ENCODE measurements at regions not wholly inside any gene's neighbourhood (a gene's known extent, or its start where the extent isn't known, plus 50 kb on each side); places are given as distances from the start of the nearest gene placed in this dataset.
"Not testable (repeated sequence)": the region's sequence is repeated elsewhere in the genome, so short reads cannot be mapped to it uniquely, and the experiment has no call there.

DNA sequence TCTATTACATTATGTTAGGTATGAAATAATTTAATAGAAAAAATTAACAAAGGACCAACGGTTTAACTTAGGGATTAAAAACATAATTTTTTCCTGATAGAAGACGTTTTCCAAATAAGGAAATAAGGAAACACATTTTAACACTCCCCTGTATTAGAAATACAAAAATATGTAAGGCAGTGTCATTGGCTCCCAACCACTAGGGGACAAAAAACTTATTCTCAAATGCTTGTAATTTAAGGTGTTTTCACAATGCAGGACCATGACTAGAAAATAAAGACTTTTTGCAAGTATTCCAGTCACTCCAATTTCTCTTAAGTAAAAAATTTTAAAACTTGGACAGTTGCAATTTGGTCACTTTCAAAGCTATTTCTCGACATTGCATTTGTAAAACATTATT is 98.8 kb upstream of the ODAD2 start:
- Histone ChIP-seq H3K27me3 (ENCODE audit: low read depth) (no peaks in the 10 kb centered on the region), H3K4me1 (no peaks in the 10 kb centered on the region), H3K4me3 (no peak overlapping the region), H3K9me3 (no peaks in the 10 kb centered on the region), H3K36me3 (replicated peaks) (no peaks in the 10 kb centered on the region)
- no peak for DNase-seq (ENCODE audit: low spot score in 2 of 2)
- in situ Hi-C loops (cut with MboI; ENCODE audit: low sequenced_read_pairs) = no loop called here

DNA sequence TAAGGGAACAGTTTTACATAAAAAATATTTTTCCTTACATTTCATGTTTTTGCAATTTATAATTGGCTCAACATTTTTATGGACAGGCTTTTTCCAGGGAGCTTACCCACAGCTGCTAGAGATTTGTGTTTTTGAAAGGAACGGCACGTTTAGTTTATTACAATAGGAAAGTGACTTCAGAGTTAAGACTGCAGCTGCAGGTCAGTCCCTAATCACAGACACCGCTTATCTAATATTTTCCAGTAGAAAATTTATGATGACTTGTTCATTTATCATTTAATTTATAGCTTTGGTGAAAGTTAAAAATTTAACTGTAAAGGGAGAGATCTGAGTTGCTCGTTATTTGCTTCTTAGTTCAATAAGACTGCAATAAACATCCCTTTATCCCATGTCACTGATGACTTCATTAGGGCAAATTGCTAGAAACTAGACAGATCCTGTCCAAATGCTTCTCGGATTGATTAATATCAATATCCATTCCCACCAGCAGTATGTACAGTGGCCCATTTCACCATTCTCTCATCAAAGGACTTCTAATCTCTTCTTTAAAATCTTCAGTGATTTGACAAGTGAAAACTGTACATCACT is 97.0 kb upstream of the ODAD2 start:
- peak in 1 of 2 experiments; percentile 13 for DNase-seq (ENCODE audit: low spot score in 2 of 2)
- Histone ChIP-seq H3K4me1 (no peaks in the 10 kb centered on the region), H3K27me3 (ENCODE audit: low read depth) (no peaks in the 10 kb centered on the region), H3K9me3 (no peaks in the 10 kb centered on the region), H3K4me3 (no peak overlapping the region), H3K36me3 (replicated peaks) (no peaks in the 10 kb centered on the region)
- in situ Hi-C loops (cut with MboI; ENCODE audit: low sequenced_read_pairs) = no loop called here

GRCh38 chr10:28094121-28094520 is 95.2 kb upstream of the ODAD2 start:
- H3K4me1 ChIP-seq = no peaks in the 10 kb centered on the region
- no peaks in the 10 kb centered on the region for H3K9me3 ChIP-seq
- no peaks in the 10 kb centered on the region for H3K27me3 ChIP-seq (ENCODE audit: low read depth)
- in situ Hi-C loops (cut with MboI; ENCODE audit: low sequenced_read_pairs) = no loop called here
- no peak for DNase-seq (ENCODE audit: low spot score in 2 of 2)
- H3K4me3 ChIP-seq = no peak overlapping the region
- no peaks in the 10 kb centered on the region for H3K36me3 ChIP-seq (replicated peaks)

- in situ Hi-C loops (cut with MboI; ENCODE audit: low sequenced_read_pairs) = no loop called here
- H3K36me3 ChIP-seq (replicated peaks) = no peaks in the 10 kb centered on the region
- no peak for DNase-seq (ENCODE audit: low spot score in 2 of 2)
- H3K4me3 ChIP-seq = no peak overlapping the region
- no peaks in the 10 kb centered on the region for H3K4me1 ChIP-seq
- no peaks in the 10 kb centered on the region for H3K27me3 ChIP-seq (ENCODE audit: low read depth)
- H3K9me3 ChIP-seq = no peaks in the 10 kb centered on the region
Observed at GRCh38 chr10:28091913-28092312, 93.0 kb upstream of the ODAD2 start.

DNA sequence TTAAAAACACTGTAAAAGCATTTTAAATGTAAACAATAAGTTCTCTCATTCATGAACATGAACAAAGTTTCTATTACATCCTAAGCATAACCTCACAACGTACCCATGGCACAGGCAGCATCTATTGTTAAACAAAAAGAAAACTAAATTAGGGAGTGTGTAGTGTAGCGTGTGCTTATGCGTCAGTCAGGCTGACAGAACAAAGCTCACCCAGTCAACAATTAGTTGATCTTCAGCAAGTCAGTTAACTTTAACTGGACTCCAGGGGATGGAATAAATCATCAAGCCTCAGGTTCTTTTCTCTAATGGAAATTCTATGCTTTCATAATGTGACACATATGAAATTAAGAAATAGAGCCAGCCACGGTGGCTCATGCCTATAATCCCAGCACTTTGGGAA is 91.6 kb upstream of the ODAD2 start:
- Histone ChIP-seq H3K4me3 (no peak overlapping the region), H3K9me3 (no peaks in the 10 kb centered on the region), H3K4me1 (no peaks in the 10 kb centered on the region), H3K36me3 (replicated peaks) (no peaks in the 10 kb centered on the region), H3K27me3 (ENCODE audit: low read depth) (no peaks in the 10 kb centered on the region)
- in situ Hi-C loops (cut with MboI; ENCODE audit: low sequenced_read_pairs) = no loop called here
- DNase-seq (ENCODE audit: low spot score in 2 of 2) = no peak

DNA sequence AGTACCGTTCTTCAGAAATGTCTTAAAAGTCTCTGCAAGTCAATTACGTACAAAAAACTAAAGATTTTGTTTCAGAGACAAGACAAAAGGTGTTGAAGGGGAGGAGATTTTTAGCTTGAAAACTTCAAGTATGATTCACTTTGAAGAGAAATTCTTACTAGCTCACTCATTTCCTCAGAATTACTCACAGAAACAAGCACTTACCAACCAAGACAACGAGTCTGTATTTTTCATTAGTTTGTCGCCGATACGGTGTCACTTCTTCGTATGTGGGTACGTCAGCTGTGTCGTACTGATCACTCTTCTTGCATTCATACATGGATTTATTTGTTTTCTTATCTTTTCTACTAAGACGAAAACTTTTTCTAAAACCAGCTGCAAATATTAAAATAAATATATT is 90.6 kb upstream of the ODAD2 start:
- Histone ChIP-seq H3K4me1 (no peaks in the 10 kb centered on the region), H3K36me3 (replicated peaks) (no peaks in the 10 kb centered on the region), H3K9me3 (no peaks in the 10 kb centered on the region), H3K27me3 (ENCODE audit: low read depth) (no peaks in the 10 kb centered on the region), H3K4me3 (no peak overlapping the region)
- in situ Hi-C loops (cut with MboI; ENCODE audit: low sequenced_read_pairs) = no loop called here
- no peak for DNase-seq (ENCODE audit: low spot score in 2 of 2)

DNA sequence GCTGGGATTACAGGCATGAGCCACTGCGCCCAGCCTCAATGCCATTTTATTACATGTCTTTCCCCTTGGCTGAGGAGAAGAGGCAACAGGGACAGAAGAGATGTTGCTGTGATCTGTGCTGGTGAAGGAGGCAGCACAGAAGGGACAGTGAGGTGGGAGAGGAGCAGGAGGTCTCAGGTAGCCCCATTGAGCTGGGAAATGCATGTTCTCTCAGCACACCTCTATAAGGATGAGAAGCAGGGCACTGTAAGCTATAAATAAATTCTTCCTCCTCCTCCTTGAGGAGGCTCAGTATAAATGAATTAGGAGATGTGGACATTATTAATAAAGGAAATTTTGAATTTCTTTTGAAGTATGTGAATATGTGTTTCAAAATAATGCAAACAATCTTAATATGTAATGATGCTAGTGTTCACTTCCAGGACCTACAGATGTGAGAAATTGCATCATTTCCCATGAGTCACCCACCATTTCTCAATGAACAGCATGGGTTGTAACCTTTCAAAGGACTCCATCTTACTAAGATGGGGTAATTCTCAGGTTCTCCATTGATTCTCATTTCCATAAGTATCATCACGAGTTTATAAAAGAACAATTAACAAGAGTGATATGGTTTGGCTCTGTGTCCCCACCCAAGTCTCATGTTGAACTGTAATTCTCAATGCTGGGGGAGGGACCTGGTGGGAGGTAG is 88.9 kb upstream of the ODAD2 start:
- Histone ChIP-seq H3K4me1 (no peaks in the 10 kb centered on the region), H3K9me3 (no peaks in the 10 kb centered on the region), H3K4me3 (no peak overlapping the region), H3K27me3 (ENCODE audit: low read depth) (no peaks in the 10 kb centered on the region), H3K36me3 (replicated peaks) (no peaks in the 10 kb centered on the region)
- in situ Hi-C loops (cut with MboI; ENCODE audit: low sequenced_read_pairs) = no loop called here
- no peak for DNase-seq (ENCODE audit: low spot score in 2 of 2)

DNA sequence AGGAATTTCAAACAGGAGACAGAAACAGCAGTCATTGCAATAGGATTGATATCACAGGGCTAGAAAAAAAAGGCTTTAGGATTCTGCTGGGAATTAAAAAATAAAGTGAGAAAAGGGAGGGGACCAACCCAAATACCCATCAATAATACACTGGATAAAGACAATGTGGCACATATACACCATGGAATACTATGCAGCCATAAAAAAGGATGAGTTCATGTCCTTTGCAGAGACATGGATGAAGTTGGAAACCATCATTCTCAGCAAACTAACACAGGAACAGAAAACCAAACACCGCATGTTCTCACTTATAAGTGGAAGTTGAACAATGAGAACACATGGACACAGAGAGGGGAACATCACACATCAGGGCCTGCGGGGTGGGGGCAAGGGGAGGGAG is 86.9 kb upstream of the ODAD2 start:
- H3K36me3 ChIP-seq (replicated peaks); H3K9me3 ChIP-seq; in situ Hi-C loops (cut with MboI; ENCODE audit: low sequenced_read_pairs); H3K4me3 ChIP-seq; H3K27me3 ChIP-seq (ENCODE audit: low read depth); DNase-seq (ENCODE audit: low spot score in 2 of 2); H3K4me1 ChIP-seq: not testable (repeated sequence)

DNA sequence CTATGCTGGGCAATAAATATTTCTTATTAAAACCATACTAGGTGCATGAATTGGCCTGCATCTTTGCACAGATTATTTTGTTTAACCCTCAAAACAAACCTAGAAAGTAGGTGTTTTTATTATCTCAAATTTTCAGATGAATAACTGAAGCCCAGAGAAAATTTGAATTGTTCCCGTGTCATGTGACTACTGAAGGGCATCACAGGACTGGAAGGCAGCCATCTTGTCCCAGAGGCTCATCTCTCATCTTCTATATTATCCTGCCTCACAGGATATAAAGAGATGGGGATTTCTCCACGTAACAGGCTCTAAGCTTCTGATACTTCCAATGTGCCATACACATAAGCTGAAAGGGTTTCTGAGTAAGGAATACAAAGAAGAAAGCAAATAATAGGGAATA is 84.0 kb upstream of the ODAD2 start:
- no peaks in the 10 kb centered on the region for H3K4me1 ChIP-seq
- H3K4me3 ChIP-seq = no peak overlapping the region
- H3K27me3 ChIP-seq (ENCODE audit: low read depth) = no peaks in the 10 kb centered on the region
- in situ Hi-C loops (cut with MboI; ENCODE audit: low sequenced_read_pairs) = no loop called here
- H3K9me3 ChIP-seq = no peaks in the 10 kb centered on the region
- no peak for DNase-seq (ENCODE audit: low spot score in 2 of 2)
- H3K36me3 ChIP-seq (replicated peaks) = no peaks in the 10 kb centered on the region

DNA sequence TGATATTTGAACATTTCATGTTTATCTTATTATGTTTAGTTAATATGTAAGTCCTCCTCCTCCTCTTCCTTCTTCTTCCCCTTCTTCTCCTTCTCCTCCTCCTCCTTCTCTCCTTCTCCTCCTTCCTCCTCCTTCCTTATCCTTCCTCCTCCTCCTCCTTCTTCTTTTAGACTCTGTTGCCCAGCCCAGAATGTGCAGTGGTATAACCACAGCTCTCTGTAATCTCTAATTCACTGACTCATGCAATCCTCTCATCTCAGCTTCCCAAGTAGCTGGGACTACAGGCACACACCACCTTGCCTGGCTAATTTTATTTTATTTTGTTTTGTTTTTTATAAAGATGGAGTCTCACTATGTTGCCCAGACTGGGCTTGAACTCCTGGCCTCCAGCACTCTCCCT is 83.4 kb upstream of the ODAD2 start:
- H3K27me3 ChIP-seq (ENCODE audit: low read depth) = no peaks in the 10 kb centered on the region
- DNase-seq (ENCODE audit: low spot score in 2 of 2) = no peak
- H3K4me1 ChIP-seq = no peaks in the 10 kb centered on the region
- H3K9me3 ChIP-seq = no peaks in the 10 kb centered on the region
- in situ Hi-C loops (cut with MboI; ENCODE audit: low sequenced_read_pairs) = no loop called here
- no peaks in the 10 kb centered on the region for H3K36me3 ChIP-seq (replicated peaks)
- no peak overlapping the region for H3K4me3 ChIP-seq

DNA sequence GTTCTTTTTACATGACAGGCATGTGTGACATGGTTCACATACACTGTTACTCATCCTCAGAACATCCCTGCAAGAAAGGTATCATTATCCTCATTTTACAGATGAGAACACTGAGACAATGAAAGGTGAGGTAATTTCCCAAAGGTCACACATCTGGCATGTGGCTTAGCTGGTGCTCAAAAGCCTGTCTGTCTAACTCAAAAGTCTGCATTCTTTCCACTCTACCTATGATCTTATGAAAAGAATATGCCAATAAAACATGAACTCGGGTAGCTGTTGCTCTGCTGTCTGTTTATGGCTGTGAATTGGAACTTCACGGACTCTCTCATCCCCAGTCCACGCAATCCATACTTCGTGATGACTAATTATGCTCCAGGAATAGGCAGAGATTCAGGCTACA is 79.0 kb upstream of the ODAD2 start:
- Histone ChIP-seq H3K36me3 (replicated peaks) (no peaks in the 10 kb centered on the region), H3K27me3 (ENCODE audit: low read depth) (no peaks in the 10 kb centered on the region), H3K4me1 (no peaks in the 10 kb centered on the region), H3K4me3 (no peak overlapping the region), H3K9me3 (no peaks in the 10 kb centered on the region)
- in situ Hi-C loops (cut with MboI; ENCODE audit: low sequenced_read_pairs) = no loop called here
- DNase-seq (ENCODE audit: low spot score in 2 of 2) = no peak

GRCh38 chr10:28075424-28075823 is 76.5 kb upstream of the ODAD2 start:
- no peak overlapping the region for H3K4me3 ChIP-seq
- DNase-seq (ENCODE audit: low spot score in 2 of 2) = no peak
- in situ Hi-C loops (cut with MboI; ENCODE audit: low sequenced_read_pairs) = no loop called here
- no peaks in the 10 kb centered on the region for H3K4me1 ChIP-seq
- H3K36me3 ChIP-seq (replicated peaks) = no peaks in the 10 kb centered on the region
- H3K9me3 ChIP-seq = no peaks in the 10 kb centered on the region
- H3K27me3 ChIP-seq (ENCODE audit: low read depth) = no peaks in the 10 kb centered on the region

DNA sequence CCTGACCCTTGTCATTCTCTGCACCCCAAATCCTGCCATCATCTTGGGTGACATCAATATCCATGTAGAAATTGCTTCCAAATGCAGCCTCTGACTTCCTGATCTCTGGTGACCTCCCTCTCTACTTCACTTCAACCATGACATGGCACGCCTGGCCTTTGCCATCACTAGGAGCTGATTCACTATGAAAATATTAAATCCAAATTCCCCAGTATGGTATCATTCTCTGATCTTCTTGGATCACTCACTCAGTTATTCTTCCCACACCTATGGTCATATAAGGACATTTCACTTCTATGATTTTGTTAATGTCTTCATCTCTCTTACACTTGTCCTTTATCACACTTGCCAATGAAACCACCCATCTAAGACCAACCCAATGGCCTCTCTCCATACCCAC is 73.7 kb upstream of the ODAD2 start:
- Histone ChIP-seq H3K4me1 (no peaks in the 10 kb centered on the region), H3K36me3 (replicated peaks) (no peaks in the 10 kb centered on the region), H3K4me3 (no peak overlapping the region), H3K27me3 (ENCODE audit: low read depth) (no peaks in the 10 kb centered on the region), H3K9me3 (no peaks in the 10 kb centered on the region)
- in situ Hi-C loops (cut with MboI; ENCODE audit: low sequenced_read_pairs) = no loop called here
- no peak for DNase-seq (ENCODE audit: low spot score in 2 of 2)

GRCh38 chr10:28060031-28060607 is 61.2 kb upstream of the ODAD2 start:
- in situ Hi-C loops (cut with MboI; ENCODE audit: low sequenced_read_pairs) = no loop called here
- DNase-seq (ENCODE audit: low spot score in 2 of 2) = no peak

DNA sequence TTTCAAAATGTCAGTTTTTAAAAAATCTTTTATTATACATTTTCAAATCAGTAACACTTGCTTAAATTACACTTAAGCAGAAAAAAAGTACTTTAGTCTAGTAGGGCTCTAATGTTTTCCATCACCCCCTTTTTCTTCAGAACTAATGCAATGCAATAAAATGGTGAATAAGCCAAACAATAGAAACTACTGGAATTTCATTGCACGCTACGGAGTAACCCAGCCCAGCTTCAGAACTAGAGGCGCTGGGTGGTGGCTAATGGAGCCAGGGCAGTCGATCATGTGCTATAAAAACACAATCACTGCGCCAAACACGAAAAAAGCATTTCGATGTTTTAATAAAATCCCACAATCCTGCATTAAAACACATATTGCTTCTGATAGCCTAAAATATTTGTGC is 59.9 kb upstream of the ODAD2 start:
- no peak for DNase-seq (ENCODE audit: low spot score in 2 of 2)
- Histone ChIP-seq H3K36me3 (replicated peaks) (no peaks in the 10 kb centered on the region), H3K9me3 (no peaks in the 10 kb centered on the region), H3K27me3 (ENCODE audit: low read depth) (no peaks in the 10 kb centered on the region), H3K4me1 (no peaks in the 10 kb centered on the region), H3K4me3 (no peak overlapping the region)
- in situ Hi-C loops (cut with MboI; ENCODE audit: low sequenced_read_pairs) = no loop called here

More at GRCh38 chr10:28060031-28060607, 61.2 kb upstream of the ODAD2 start:
- Histone ChIP-seq H3K27me3 (ENCODE audit: low read depth) (no peaks in the 10 kb centered on the region), H3K9me3 (no peaks in the 10 kb centered on the region), H3K4me1 (no peaks in the 10 kb centered on the region), H3K36me3 (replicated peaks) (no peaks in the 10 kb centered on the region), H3K4me3 (no peak overlapping the region)
